IPS-11a (cell line): ENCODE measurements at regions not wholly inside any gene's neighbourhood (a gene's known extent, or its start where the extent isn't known, plus 50 kb on each side); places are given as distances from the start of the nearest gene placed in this dataset.

Experiments used
- H3K4me3 ChIP-seq: one replicate; pipeline ENCODE4 v1.5.1; 2013; ENCODE audit warnings: low read depth, low read length, control low read depth

GRCh38 chr4:123966990-123967769, 570.6 kb downstream of the SPRY1 start:
- no peak overlapping the region for H3K4me3 ChIP-seq

GRCh38 chr4:123972031-123972430, 575.4 kb downstream of the SPRY1 start:
- no peak overlapping the region for H3K4me3 ChIP-seq

GRCh38 chr4:123974386-123975149, 578.0 kb downstream of the SPRY1 start:
- no peak overlapping the region for H3K4me3 ChIP-seq

DNA sequence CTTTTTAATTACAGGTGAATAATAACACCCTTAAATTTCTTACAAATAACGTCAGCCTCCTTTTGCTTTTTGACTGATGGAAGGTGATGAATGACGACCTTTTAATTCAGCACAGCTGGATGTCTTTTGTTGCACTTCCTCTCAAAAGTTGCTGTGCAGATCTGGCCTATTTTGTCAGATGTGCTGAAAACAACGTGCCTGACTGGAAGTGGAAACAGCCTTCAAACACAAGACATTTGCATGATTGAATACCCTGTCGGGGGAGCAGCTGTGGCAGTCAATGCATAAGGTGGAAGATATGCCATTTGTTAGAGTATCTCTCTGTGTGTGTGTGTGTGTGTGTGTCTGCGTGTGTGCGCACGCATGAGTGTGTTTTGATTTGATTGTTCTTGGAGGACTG, 579.7 kb downstream of the SPRY1 start:
- H3K4me3 ChIP-seq, result no peak overlapping the region

GRCh38 chr4:123976819-123977218, 580.2 kb downstream of the SPRY1 start:
- no peak overlapping the region for H3K4me3 ChIP-seq

DNA sequence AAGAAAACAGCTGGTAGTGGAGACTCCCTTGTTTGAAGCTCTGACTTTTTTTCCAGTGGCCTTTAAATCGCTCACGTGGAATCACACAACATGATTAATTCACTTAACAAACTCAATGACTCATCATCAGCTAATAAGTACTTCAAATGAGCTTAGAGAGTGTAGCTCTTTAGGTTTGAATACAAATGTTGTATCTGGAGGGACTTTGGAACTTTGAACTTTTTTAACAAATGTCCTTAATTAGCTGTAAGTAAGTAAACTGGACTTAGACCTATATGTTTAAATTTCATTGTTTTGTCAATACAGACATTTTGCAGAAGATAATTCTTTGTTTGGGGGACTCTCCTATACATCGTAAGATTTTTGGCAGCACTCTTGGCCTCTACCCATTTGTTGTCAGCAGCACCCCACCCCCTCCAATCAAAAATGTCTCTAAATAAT, 581.1 kb downstream of the SPRY1 start:
- no peak overlapping the region for H3K4me3 ChIP-seq

GRCh38 chr4:123978637-123979036, 582.0 kb downstream of the SPRY1 start:
- no peak overlapping the region for H3K4me3 ChIP-seq

DNA sequence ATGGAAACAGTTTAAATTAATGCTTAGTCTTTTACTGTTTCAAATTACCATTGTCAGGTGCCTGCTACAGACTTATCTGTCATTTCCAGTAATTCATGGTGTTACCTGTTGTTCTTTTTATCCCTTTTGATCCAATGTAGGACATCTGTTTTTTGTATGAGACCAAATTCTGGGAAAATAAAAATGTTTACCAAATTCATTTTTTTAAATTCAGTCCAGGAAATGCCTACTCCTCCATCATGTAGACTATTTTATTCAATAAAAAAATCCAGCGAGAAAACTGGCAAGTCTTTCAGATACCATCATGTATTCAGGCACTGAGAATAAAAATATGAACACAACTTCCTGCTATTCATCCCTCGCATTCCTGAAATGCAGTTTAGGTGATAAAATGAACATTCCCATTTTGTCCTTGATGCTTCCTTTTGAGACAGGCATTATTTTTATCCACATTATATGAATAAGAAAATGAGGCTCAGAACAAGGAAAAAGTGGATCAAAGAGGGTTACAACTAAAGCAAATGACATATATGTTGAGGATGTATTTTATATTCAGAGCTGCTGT, 584.2 kb downstream of the SPRY1 start:
- no peak overlapping the region for H3K4me3 ChIP-seq

- no peak overlapping the region for H3K4me3 ChIP-seq
Measured at GRCh38 chr4:123984886-123985285, 588.3 kb downstream of the SPRY1 start.

- H3K4me3 ChIP-seq, result no peak overlapping the region
Measured at GRCh38 chr4:123986268-123986798, 589.7 kb downstream of the SPRY1 start.

GRCh38 chr4:123987408-123987807, 590.8 kb downstream of the SPRY1 start:
- no peak overlapping the region for H3K4me3 ChIP-seq

GRCh38 chr4:123990310-123990870, 593.8 kb downstream of the SPRY1 start:
- H3K4me3 ChIP-seq, result no peak overlapping the region

GRCh38 chr4:123994917-123995316, 598.3 kb downstream of the SPRY1 start:
- H3K4me3 ChIP-seq, result no peak overlapping the region

DNA sequence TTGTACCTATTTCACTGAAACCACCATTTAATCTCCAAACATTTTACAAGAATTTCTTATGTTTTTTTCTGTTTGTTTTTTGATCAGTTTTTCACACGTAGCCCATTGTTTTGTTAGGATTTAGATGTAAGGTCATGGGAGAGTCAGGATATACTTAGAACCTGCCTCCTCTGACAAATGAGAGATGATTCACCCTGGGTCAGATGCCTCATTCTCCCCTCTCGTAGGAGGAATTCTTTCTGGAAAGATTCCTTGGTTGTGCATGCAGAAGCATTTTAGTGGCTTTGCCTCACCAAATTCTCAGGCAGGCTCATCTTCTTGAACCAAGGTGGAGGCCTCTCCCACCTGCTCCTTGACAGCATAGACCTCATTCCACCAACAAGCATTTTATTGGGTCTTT, 599.3 kb downstream of the SPRY1 start:
- no peak overlapping the region for H3K4me3 ChIP-seq

GRCh38 chr4:123996718-123997510, 600.3 kb downstream of the SPRY1 start:
- H3K4me3 ChIP-seq, result no peak overlapping the region

- no peak overlapping the region for H3K4me3 ChIP-seq
Measured at GRCh38 chr4:123997776-123998449, 601.3 kb downstream of the SPRY1 start.

DNA sequence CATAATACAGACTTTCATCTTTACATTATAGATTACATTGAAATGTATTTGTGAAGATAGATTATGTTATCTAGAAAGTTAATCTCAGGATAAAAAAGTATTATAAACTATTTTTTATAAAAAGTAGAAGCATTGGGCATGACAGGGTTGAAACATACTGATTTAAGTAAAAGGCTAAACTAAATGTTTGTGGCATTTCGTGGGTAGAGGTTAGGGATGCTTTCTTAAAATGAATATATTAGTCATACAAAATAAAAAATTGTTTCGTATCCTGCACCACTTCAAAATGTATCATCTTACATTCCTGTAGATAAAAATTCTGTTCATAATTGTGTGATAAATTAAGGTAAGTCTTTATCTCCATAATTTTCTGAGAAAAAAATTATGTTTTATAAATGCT, 603.6 kb downstream of the SPRY1 start:
- no peak overlapping the region for H3K4me3 ChIP-seq

- no peak overlapping the region for H3K4me3 ChIP-seq
Measured at GRCh38 chr4:124015766-124016165, 619.2 kb downstream of the SPRY1 start.

DNA sequence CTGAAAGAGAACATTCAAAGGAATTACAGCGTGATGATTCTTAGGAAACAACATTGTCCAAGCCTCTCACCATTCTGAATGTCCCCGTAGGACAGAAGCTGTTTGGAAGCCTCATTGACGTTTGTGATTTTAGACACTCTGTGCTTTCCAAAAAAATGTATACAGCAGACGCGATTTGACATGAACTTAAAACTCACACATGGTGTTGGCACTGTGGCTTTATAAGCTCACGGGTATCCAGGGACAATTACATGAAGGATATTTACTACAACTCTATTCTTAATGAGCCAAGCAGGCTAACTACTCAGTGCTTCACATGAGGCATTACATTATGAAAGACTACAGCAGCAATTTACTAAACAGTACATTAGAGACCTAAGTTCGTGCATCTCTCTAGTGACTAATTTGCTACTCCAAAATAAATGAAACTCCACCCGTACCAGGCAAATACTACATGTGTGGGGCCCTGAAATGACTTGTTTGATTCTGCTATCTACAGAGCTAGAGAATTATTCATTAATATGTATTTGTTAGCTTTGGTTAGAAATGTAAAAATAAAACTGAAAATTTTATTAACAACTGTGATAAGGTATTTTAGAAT, 620.7 kb downstream of the SPRY1 start:
- no peak overlapping the region for H3K4me3 ChIP-seq
